NCI-H345 treated with DMSO at 0.1 percent for 48 hours (cell line): ENCODE measurements at regions not wholly inside any gene's neighbourhood (a gene's known extent, or its start where the extent isn't known, plus 50 kb on each side); places are given as distances from the start of the nearest gene placed in this dataset.
"Not testable (repeated sequence)": the region's sequence is repeated elsewhere in the genome, so short reads cannot be mapped to it uniquely, and the experiment has no call there.

Source experiments
- DNase-seq: peaks from one replicate; lab custom pipeline; 2025; ENCODE audit not compliant: unreplicated experiment; lab: John Stamatoyannopoulos, UW

DNA sequence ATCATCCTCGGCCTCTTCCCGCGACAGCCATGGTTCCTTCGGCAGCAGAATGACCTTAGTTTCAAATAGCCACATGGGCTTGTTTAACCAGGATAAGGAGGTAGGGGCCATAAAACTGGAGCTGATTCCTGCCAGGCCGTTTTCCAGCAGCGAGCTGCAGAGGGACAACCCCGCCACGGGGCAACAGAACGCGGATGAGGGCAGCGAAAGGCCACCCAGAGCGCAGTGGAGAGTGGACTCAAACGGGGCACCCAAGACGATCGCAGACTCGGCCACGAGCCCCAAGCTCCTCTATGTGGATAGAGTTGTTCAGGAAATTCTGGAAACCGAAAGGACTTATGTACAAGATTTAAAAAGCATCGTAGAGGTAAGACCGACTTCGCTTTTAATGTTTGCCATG is 131.8 kb upstream of the MTHFD1L start:
- DNase-seq: no peak

DNA sequence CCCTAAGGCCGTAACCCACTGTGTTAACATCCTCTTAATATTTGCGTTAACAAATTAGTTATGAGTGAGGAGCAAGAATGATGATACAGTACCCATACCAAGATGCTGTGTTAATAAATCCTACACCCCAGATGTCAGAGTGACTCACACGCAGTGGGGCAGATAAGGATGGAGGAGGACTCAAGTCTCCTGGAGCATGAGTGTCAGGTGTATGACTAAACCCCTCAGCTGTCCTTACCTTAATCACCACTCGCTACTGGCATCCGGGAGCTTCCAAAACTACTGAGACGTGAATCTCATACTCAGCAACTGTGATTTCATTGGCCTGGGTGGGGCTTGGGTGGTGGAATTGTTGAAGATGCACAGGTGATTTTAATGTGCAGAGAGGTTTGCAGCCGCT is 131.3 kb upstream of the MTHFD1L start:
- DNase-seq: no peak

DNA sequence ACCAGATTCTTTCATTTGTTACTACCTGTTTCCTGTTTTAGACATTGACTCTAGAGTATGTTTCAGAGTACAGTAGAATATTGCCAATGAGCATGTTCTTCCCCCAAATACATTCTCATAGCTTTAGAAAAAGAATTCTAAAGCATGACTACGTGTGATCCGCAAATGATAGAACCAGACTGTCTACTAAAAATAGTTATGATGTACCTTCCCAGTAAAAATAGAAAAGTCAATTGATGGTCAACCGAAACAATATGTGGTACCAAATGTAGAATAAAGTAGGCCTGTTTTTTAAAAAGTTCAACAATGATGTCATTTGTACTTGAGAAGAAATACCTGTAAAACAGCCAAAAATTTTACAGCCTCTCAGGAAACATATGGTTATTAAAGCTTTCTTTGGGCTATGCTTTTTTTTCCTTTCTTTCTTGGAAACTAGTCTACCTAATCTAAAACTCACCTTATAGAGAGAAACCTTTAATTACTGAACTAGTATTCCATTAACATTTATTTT is 130.1 kb upstream of the MTHFD1L start:
- no peak for DNase-seq

- DNase-seq: no peak
Observed at GRCh38 chr6:150738092-150738629, 127.3 kb upstream of the MTHFD1L start.

- DNase-seq: no peak
Observed at GRCh38 chr6:150739711-150740349, 125.7 kb upstream of the MTHFD1L start.

GRCh38 chr6:150740453-150740852 is 125.0 kb upstream of the MTHFD1L start:
- no peak for DNase-seq

GRCh38 chr6:150741633-150742200 is 123.8 kb upstream of the MTHFD1L start:
- no peak for DNase-seq

- DNase-seq: no peak
Observed at GRCh38 chr6:150744522-150745260, 120.8 kb upstream of the MTHFD1L start.

DNA sequence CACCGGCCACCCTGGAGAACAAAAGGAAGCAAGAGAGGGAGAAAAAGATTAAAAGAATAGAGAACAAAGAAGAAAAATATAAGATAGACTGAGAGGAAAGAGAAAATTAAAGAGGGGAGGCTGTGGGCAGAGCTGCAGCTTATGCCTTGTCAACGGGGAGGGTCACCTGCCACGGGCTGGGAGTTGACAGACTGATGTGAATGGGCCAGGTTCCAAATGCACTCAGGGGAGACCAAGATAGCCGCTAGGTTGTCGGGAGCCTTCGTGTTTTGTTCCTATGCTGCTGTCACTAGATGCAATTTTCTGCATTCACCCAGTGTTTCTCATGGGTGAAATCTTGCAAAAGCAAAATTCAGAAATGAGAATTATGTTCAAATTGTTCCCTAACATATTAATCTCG is 119.6 kb upstream of the MTHFD1L start:
- no peak for DNase-seq

- no peak for DNase-seq
Observed at GRCh38 chr6:150747155-150747554, 118.3 kb upstream of the MTHFD1L start.

- DNase-seq: no peak
Observed at GRCh38 chr6:150749091-150749670, 116.3 kb upstream of the MTHFD1L start.

- DNase-seq: no peak
Observed at GRCh38 chr6:150751296-150751695, 114.2 kb upstream of the MTHFD1L start.

DNA sequence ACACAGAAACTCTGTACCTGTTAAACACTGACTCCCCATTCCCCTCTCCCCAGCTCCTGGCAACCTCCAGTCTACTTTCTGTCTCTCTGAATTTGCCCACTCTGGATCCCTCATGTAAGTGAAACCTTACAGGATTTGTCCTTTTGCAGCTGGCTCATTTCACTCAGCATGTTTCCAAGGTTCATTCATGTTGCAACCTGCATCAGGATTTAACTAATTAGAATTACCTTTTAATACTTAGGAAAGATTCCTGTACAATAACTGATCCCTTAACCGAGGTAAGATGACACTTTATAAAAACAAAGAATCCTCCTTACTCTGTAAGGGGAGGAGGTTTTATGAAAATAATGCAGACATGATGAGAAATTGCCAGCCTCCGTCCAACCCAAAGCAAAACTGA is 113.1 kb upstream of the MTHFD1L start:
- no peak for DNase-seq

- DNase-seq: peak; percentile 52
Observed at GRCh38 chr6:150753371-150754064, 112.0 kb upstream of the MTHFD1L start.

DNA sequence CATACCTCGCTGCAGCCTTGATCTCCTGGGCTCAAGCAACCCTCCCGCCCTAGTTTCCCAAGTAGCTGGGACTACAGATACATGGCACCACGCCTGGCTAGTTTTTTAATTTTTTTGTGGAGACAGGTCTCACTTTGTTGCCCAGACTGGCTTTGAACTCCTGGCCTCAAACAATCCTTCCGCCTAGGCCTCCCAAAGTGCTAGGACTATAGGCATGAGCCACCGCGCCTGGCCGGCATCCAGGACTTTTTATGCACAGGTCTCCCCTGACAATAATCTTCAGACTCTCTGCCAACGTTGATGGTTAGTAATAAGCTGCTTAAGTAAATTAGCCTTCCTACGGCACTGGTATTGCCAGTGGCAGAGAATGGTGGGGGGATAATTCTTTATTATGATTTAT is 110.5 kb upstream of the MTHFD1L start:
- DNase-seq: no peak

GRCh38 chr6:150755524-150755923 is 110.0 kb upstream of the MTHFD1L start:
- no peak for DNase-seq

- no peak for DNase-seq
Observed at GRCh38 chr6:150756173-150756572, 109.3 kb upstream of the MTHFD1L start.

DNA sequence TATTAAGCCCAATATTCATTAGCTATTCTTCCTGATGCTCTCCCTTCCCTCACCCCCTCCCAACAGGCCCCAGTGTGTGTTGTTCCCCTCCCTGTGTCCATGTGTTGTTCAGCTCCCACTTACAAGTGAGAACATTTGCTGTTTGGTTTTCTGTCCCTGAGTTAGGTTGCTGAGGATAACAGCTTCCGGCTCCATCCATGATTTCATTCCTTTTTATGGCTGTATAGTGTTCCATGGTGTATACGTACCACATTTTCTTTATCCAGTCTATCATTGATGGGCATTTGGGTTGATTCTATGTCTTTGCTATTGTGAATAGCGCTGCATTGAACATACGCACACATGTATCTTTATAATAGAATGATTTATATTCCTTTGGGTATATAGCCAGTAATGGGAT is 107.7 kb upstream of the MTHFD1L start:
- DNase-seq: not testable (repeated sequence)

GRCh38 chr6:150759483-150759882 is 106.0 kb upstream of the MTHFD1L start:
- no peak for DNase-seq

GRCh38 chr6:150761771-150762170 is 103.7 kb upstream of the MTHFD1L start:
- DNase-seq: no peak
